Karpas-422 (cell line): ENCODE measurements at regions not wholly inside any gene's neighbourhood (a gene's known extent, or its start where the extent isn't known, plus 50 kb on each side); places are given as distances from the start of the nearest gene placed in this dataset.

Experiments used
- DNase-seq: peaks from one replicate; pipeline ENCODE4 v3.0.0-alpha.2; 2015
- H2AFZ ChIP-seq: fragments of 200-600 bp; sonication (generic); 2 replicates; pipeline ENCODE4 v1.6.1; 2014; ENCODE audit warnings: antibody characterized with exemption, low read length, mixed read lengths
- H3K27ac ChIP-seq: fragments of 200-600 bp; sonication (generic); 2 replicates; pipeline ENCODE4 v1.5.1; 2014; ENCODE audit warnings: mild to moderate bottlenecking, low read length, moderate library complexity
- H3K27me3 ChIP-seq: fragments of 200-600 bp; sonication (generic); 2 replicates; pipeline ENCODE4 v1.6.1; 2014; ENCODE audit warnings: low read length, mixed read lengths
- H3K36me3 ChIP-seq: fragments of 200-600 bp; sonication (generic); 2 replicates; pipeline ENCODE4 v1.6.1; 2014; ENCODE audit warnings: low read length, mixed read lengths; ENCODE audit not compliant: insufficient read depth
- H3K4me1 ChIP-seq: fragments of 200-600 bp; sonication (generic); 2 replicates; pipeline ENCODE4 v1.6.1; 2014; ENCODE audit warnings: mild to moderate bottlenecking, low read length, mixed read lengths
- H3K4me2 ChIP-seq: fragments of 200-600 bp; sonication (generic); 2 replicates; pipeline ENCODE4 v1.6.1; 2014; ENCODE audit warnings: low read length, low read depth, mild to moderate bottlenecking; ENCODE audit not compliant: poor library complexity, severe bottlenecking
- H3K4me3 ChIP-seq: fragments of 200-600 bp; sonication (generic); 2 replicates; pipeline ENCODE4 v1.5.1; 2014; ENCODE audit warnings: mild to moderate bottlenecking, antibody characterized with exemption, low read length, mixed read lengths
- H3K79me2 ChIP-seq: fragments of 200-600 bp; sonication (generic); 2 replicates; pipeline ENCODE4 v1.6.1; 2014; ENCODE audit warnings: mild to moderate bottlenecking, low read length, mixed read lengths
- H3K9ac ChIP-seq: fragments of 200-600 bp; sonication (generic); 2 replicates; pipeline ENCODE4 v1.6.0; 2014; ENCODE audit warnings: low read length
- H3K9me2 ChIP-seq: fragments of 200-600 bp; sonication (generic), shearing (Covaris generic); replicated peaks from 2 replicates; pipeline ENCODE4 v1.6.0; 2014; ENCODE audit warnings: mild to moderate bottlenecking, low read length, moderate library complexity; ENCODE audit not compliant: insufficient read depth
- H3K9me3 ChIP-seq: fragments of 300-700, 200-600 bp; sonication (generic); 2 replicates; pipeline ENCODE4 v1.6.1; 2014; ENCODE audit warnings: low read length, mixed read lengths
- H4K20me1 ChIP-seq: fragments of 200-600 bp; sonication (generic); 2 replicates; pipeline ENCODE4 v1.6.1; 2014; ENCODE audit warnings: mild to moderate bottlenecking, antibody characterized with exemption, low read length, low read depth; ENCODE audit not compliant: insufficient read depth

- Histone ChIP-seq H3K27me3 (no peaks in the 10 kb centered on the region), H3K9me2 (no peaks in the 10 kb centered on the region), H4K20me1 (no peaks in the 10 kb centered on the region), H3K36me3 (no peaks in the 10 kb centered on the region), H3K4me3 (no peak overlapping the region), H3K79me2 (no peaks in the 10 kb centered on the region), H3K27ac (no peak overlapping the region), H3K4me1 (peaks cover 71% of the 10 kb centered on the region), H3K4me2 (no peak overlapping the region), H3K9me3 (no peaks in the 10 kb centered on the region), H2AFZ (no peak overlapping the region), H3K9ac (no peak overlapping the region)
- DNase-seq, result no peak
Measured at GRCh38 chr2:20539776-20540586, 93.1 kb downstream of the RHOB start.

GRCh38 chr2:20540587-20541293, 93.9 kb downstream of the RHOB start:
- H3K36me3 ChIP-seq, result no peaks in the 10 kb centered on the region
- no peak overlapping the region for H3K4me3 ChIP-seq
- no peaks in the 10 kb centered on the region for H3K79me2 ChIP-seq
- DNase-seq, result no peak
- H3K4me2 ChIP-seq, result no peak overlapping the region
- no peaks in the 10 kb centered on the region for H4K20me1 ChIP-seq
- H2AFZ ChIP-seq, result no peak overlapping the region
- H3K27me3 ChIP-seq, result no peaks in the 10 kb centered on the region
- no peaks in the 10 kb centered on the region for H3K9me2 ChIP-seq
- H3K9me3 ChIP-seq, result no peaks in the 10 kb centered on the region
- no peak overlapping the region for H3K27ac ChIP-seq
- H3K4me1 ChIP-seq, result peaks cover 73% of the 10 kb centered on the region
- no peak overlapping the region for H3K9ac ChIP-seq

- Histone ChIP-seq H3K9ac (no peak overlapping the region), H3K9me2 (no peaks in the 10 kb centered on the region), H4K20me1 (no peaks in the 10 kb centered on the region), H3K27me3 (no peaks in the 10 kb centered on the region), H3K4me2 (no peak overlapping the region), H3K79me2 (no peaks in the 10 kb centered on the region), H3K4me1 (peaks cover 74% of the 10 kb centered on the region), H3K36me3 (no peaks in the 10 kb centered on the region), H3K4me3 (no peak overlapping the region), H2AFZ (no peak overlapping the region), H3K9me3 (no peaks in the 10 kb centered on the region), H3K27ac (no peak overlapping the region)
- DNase-seq, result no peak
Measured at GRCh38 chr2:20541294-20541640, 94.4 kb downstream of the RHOB start.

GRCh38 chr2:20541651-20542050, 94.8 kb downstream of the RHOB start:
- H2AFZ ChIP-seq, result no peak overlapping the region
- no peak overlapping the region for H3K27ac ChIP-seq

GRCh38 chr2:20542269-20542668, 95.4 kb downstream of the RHOB start:
- peaks cover 70% of the 10 kb centered on the region for H3K4me1 ChIP-seq
- no peak overlapping the region; the same call in 1 of the 2 replicates for H3K27ac ChIP-seq
- no peaks in the 10 kb centered on the region for H3K79me2 ChIP-seq
- H3K36me3 ChIP-seq, result no peaks in the 10 kb centered on the region
- no peaks in the 10 kb centered on the region for H3K9me3 ChIP-seq
- H3K9me2 ChIP-seq, result no peaks in the 10 kb centered on the region
- H2AFZ ChIP-seq, result no peak overlapping the region
- H3K4me2 ChIP-seq, result peak overlapping the region; percentile 92
- H3K9ac ChIP-seq, result peak overlapping the region; percentile 61
- no peaks in the 10 kb centered on the region for H4K20me1 ChIP-seq
- DNase-seq, result no peak
- no peaks in the 10 kb centered on the region for H3K27me3 ChIP-seq
- H3K4me3 ChIP-seq, result no peak overlapping the region

More at GRCh38 chr2:20541651-20542050, 94.8 kb downstream of the RHOB start:
- Histone ChIP-seq H3K4me2 (no peak overlapping the region), H4K20me1 (no peaks in the 10 kb centered on the region), H3K4me1 (peaks cover 74% of the 10 kb centered on the region), H3K27me3 (no peaks in the 10 kb centered on the region), H3K4me3 (no peak overlapping the region), H3K36me3 (no peaks in the 10 kb centered on the region), H3K9me3 (no peaks in the 10 kb centered on the region), H3K9me2 (no peaks in the 10 kb centered on the region), H3K9ac (no peak overlapping the region), H3K79me2 (no peaks in the 10 kb centered on the region)
- DNase-seq, result no peak

GRCh38 chr2:20542746-20543468, 96.0 kb downstream of the RHOB start:
- no peaks in the 10 kb centered on the region for H3K27me3 ChIP-seq
- H3K36me3 ChIP-seq, result no peaks in the 10 kb centered on the region
- H3K4me1 ChIP-seq, result peaks cover 66% of the 10 kb centered on the region
- peak overlapping the region; percentile 88 for H3K27ac ChIP-seq
- H2AFZ ChIP-seq, result no peak overlapping the region
- no peaks in the 10 kb centered on the region for H3K79me2 ChIP-seq
- H3K4me2 ChIP-seq, result peak overlapping the region; percentile 92
- H3K9me2 ChIP-seq, result no peaks in the 10 kb centered on the region
- DNase-seq, result peak; percentile 70
- H3K9me3 ChIP-seq, result no peaks in the 10 kb centered on the region
- H4K20me1 ChIP-seq, result no peaks in the 10 kb centered on the region
- H3K4me3 ChIP-seq, result peak overlapping the region; percentile 67
- peak overlapping the region; percentile 61 for H3K9ac ChIP-seq

GRCh38 chr2:20543469-20544152, 96.7 kb downstream of the RHOB start:
- H3K36me3 ChIP-seq, result no peaks in the 10 kb centered on the region
- peak; percentile 88 for DNase-seq
- no peaks in the 10 kb centered on the region for H3K79me2 ChIP-seq
- peak overlapping the region; percentile 67 for H3K4me3 ChIP-seq
- peak overlapping the region; percentile 92 for H3K4me2 ChIP-seq
- no peaks in the 10 kb centered on the region for H3K27me3 ChIP-seq
- H3K9ac ChIP-seq, result peak overlapping the region; percentile 61
- no peaks in the 10 kb centered on the region for H3K9me3 ChIP-seq
- peak overlapping the region; percentile 88 for H3K27ac ChIP-seq
- peaks cover 59% of the 10 kb centered on the region for H3K4me1 ChIP-seq
- no peaks in the 10 kb centered on the region for H3K9me2 ChIP-seq
- H2AFZ ChIP-seq, result no peak overlapping the region
- no peaks in the 10 kb centered on the region for H4K20me1 ChIP-seq
